Omental fat pad (tissue), 3 donors: ENCODE measurements at regions not wholly inside any gene's neighbourhood (a gene's known extent, or its start where the extent isn't known, plus 50 kb on each side); places are given as distances from the start of the nearest gene placed in this dataset.

ENCODE experiments used
- ATAC-seq: fragments of 150-250 bp; one replicate; pipeline ENCODE4 v1.9.1; 2016; ENCODE audit warnings: mild to moderate bottlenecking, moderate library complexity; ENCODE audit not compliant: low FRiP score
- DNase-seq: peaks from one replicate; pipeline ENCODE4 v3.0.0-alpha.2; 2019; ENCODE audit warnings: low spot score
- CTCF ChIP-seq, 3 donors: fragments of 450-650 bp; IDR thresholded peaks; one replicate each; pipeline ENCODE4 v1.5.1; 2016 to 2017; ENCODE audit warnings: antibody characterized with exemption in 3 of 3, mild to moderate bottlenecking in 3 of 3, moderate library complexity in 2 of 3

GRCh38 chr5:158027806-158028775 lies 169.1 kb upstream of the CLINT1 start:
- ATAC-seq (no peak), DNase-seq (no peak)
- TF ChIP-seq CTCF (IDR thresholded peaks at IDR 0.05): no peak

DNA sequence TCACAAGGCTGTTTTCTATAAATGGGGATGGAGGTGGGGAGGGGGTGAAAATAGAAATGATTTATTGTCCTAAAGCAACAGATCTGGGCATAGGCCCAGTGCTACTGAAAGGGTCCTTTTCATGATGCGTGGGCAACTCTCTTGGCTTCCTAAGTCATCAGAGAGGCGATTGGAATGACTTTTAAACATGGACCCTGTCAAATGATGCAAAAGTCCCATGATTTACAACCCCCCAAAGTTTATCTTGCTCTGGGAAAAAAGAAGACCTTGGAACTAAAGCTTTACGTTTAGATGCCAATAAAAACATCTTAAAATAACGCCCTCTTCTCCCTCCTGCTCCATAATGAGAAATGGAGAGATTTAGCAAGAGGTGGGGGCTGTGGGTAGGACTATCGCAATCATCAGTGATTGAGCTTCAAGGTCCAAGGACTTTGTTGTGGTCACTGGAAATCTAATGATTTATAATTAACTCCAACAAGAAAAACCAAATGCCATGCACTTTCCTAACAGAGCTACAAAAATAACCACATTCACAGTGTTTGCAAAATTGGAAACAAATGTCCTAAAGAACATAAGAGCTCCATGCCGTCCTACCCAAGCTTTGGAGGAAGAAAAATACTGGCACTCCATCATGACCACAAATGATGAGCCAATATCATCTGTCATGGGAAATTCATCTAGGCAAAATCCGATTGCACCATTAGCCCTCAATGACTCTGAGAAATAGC lies 167.5 kb upstream of the CLINT1 start:
- DNase-seq (no peak), ATAC-seq (no peak)
- no peak for TF ChIP-seq CTCF (IDR thresholded peaks at IDR 0.05)

DNA sequence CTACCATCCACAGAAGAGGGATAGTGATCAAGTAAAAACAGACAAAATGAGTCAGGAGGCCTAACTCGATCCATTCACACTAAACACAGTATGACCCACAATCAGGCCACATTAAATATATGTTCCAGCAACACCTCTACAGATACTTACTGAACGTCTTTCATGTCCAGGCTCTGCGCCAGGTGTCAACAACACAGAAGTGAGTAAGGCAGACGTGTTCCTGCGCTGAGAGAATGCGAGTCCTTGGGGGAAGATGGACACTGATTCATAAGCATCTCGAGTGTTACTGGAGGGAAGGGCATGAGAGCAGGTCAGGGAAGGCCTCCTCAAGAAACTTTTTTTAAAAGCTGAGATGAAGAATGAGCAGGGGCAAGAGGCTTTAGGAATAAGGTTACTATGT lies 164.3 kb upstream of the CLINT1 start:
- ATAC-seq (no peak), DNase-seq (no peak)
- TF ChIP-seq CTCF (IDR thresholded peaks at IDR 0.05): no peak

DNA sequence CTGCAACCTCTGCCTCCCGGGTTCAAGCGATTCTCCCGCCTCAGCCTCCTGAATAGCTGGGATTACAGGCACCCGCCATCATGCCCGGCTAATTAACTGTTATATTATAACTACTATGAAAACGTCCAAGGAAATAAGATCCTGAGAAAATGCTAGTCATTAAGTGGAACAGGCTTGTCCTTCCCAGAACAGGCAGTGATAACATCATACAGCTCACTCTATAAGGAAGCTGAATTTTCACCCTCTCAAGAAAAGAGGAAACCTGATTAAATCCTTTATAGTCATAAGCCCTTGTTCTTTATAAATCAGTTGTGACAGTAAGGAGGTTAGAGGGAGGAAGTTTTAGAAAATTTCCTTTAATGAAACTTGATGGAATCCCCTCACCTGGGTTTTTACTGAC lies 163.9 kb upstream of the CLINT1 start:
- DNase-seq (no peak), ATAC-seq (no peak)
- TF ChIP-seq CTCF (IDR thresholded peaks at IDR 0.05): no peak

- DNase-seq: no peak
- no peak for TF ChIP-seq CTCF (IDR thresholded peaks at IDR 0.05)
- no peak for ATAC-seq
Observed at GRCh38 chr5:158022393-158022792, 163.4 kb upstream of the CLINT1 start.

GRCh38 chr5:158020555-158021418 lies 161.8 kb upstream of the CLINT1 start:
- no peak for TF ChIP-seq CTCF (IDR thresholded peaks at IDR 0.05)
- DNase-seq (no peak), ATAC-seq (no peak)
